Fibroblast of lung (primary cell): ENCODE measurements at regions not wholly inside any gene's neighbourhood (a gene's known extent, or its start where the extent isn't known, plus 50 kb on each side); places are given as distances from the start of the nearest gene placed in this dataset.

ENCODE experiments used
- DNase-seq, 2 donors: peaks; one replicate each; pipeline versions ENCODE4 v3.0.0 to v3.0.0-alpha.2; 2010; ENCODE audit warnings: low read depth in 2 of 2
- H2AFZ ChIP-seq: 2 replicates; pipeline ENCODE4 v1.5.1; 2012; ENCODE audit warnings: low read length, control low read depth, inconsistent platforms
- H3K27ac ChIP-seq: 2 replicates; pipeline ENCODE4 v1.5.1; 2011; ENCODE audit warnings: low read length, control low read depth; ENCODE audit not compliant: insufficient read depth
- H3K27me3 ChIP-seq: 2 replicates; pipeline ENCODE4 v1.5.1; 2011; ENCODE audit warnings: mild to moderate bottlenecking, low read length; ENCODE audit not compliant: control insufficient read depth, insufficient read depth
- H3K36me3 ChIP-seq: 2 replicates; pipeline ENCODE4 v1.5.1; 2011; ENCODE audit warnings: low read length; ENCODE audit not compliant: control insufficient read depth, insufficient read depth
- H3K4me1 ChIP-seq: 2 replicates; pipeline ENCODE4 v1.5.1; 2011; ENCODE audit warnings: low read length; ENCODE audit not compliant: control insufficient read depth, insufficient read depth; ENCODE audit errors: extremely low read depth
- H3K4me2 ChIP-seq: 2 replicates; pipeline ENCODE4 v1.5.1; 2011; ENCODE audit warnings: low read length, control low read depth; ENCODE audit not compliant: insufficient read depth; ENCODE audit errors: extremely low read depth
- H3K4me3 ChIP-seq, 4 experiments: fragments of 200-600 bp in 1 of 4; sonication (generic) in 1 of 4; replicated peaks in 1 of 4; 2 replicates each; pipeline ENCODE4 v1.5.1; 2011 to 2016; ENCODE audit warnings: low read length in 4 of 4, low read depth in 3 of 4, mild to moderate bottlenecking in 3 of 4, control low read depth in 2 of 4, inconsistent platforms in 1 of 4, mixed read lengths in 1 of 4; ENCODE audit not compliant: insufficient read depth in 1 of 4; ENCODE audit errors: control extremely low read depth in 1 of 4
- H3K79me2 ChIP-seq: 2 replicates; pipeline ENCODE4 v1.5.1; 2012; ENCODE audit warnings: mild to moderate bottlenecking, low read length, inconsistent platforms; ENCODE audit not compliant: control insufficient read depth, insufficient read depth
- H3K9ac ChIP-seq: 2 replicates; pipeline ENCODE4 v1.5.1; 2011; ENCODE audit warnings: mild to moderate bottlenecking, low read length, control low read depth; ENCODE audit not compliant: insufficient read depth
- H3K9me3 ChIP-seq: 2 replicates; pipeline ENCODE4 v1.5.1; 2012; ENCODE audit warnings: low read depth, low read length; ENCODE audit not compliant: control insufficient read depth, insufficient read depth
- H4K20me1 ChIP-seq: 2 replicates; pipeline ENCODE4 v1.5.1; 2011; ENCODE audit warnings: low read length; ENCODE audit not compliant: control insufficient read depth, insufficient read depth; ENCODE audit errors: extremely low read depth
- CTCF ChIP-seq, 2 donors: IDR thresholded peaks in 1 of 2; conservative IDR thresholded peaks in 1 of 2; 1 replicate in 1 of 2; 2 replicates in 1 of 2; pipeline ENCODE4 v1.5.1; 2011 to 2012; ENCODE audit warnings: low read length in 2 of 2, control low read depth in 1 of 2, inconsistent platforms in 1 of 2, low read depth in 1 of 2, mild to moderate bottlenecking in 1 of 2
- EZH2 ChIP-seq: IDR thresholded peaks from 2 replicates; pipeline ENCODE4 v1.5.1; 2012; ENCODE audit warnings: low read length, control low read depth, mild to moderate bottlenecking; ENCODE audit errors: missing control alignments

GRCh38 chr14:101347893-101348777 lies 213.2 kb upstream of the DIO3 start:
- Histone ChIP-seq H3K9ac (no peak overlapping the region), H3K27ac (no peak overlapping the region), H3K9me3 (no peaks in the 10 kb centered on the region), H3K4me2 (no peak overlapping the region), H3K4me1 (no peaks in the 10 kb centered on the region), H4K20me1 (no peaks in the 10 kb centered on the region), H3K27me3 (no peaks in the 10 kb centered on the region), H3K4me3 (no peak overlapping the region), H3K36me3 (no peaks in the 10 kb centered on the region), H2AFZ (no peak overlapping the region), H3K79me2 (no peaks in the 10 kb centered on the region)
- no peak for TF ChIP-seq EZH2
- no peak for TF ChIP-seq CTCF (conservative IDR thresholded peaks at IDR 0.05 in 1 of 2, IDR thresholded peaks at IDR 0.05 in 1 of 2; ENCODE audit: low read depth in 1 of 2, low read length in 2 of 2)
- no peak for DNase-seq

GRCh38 chr14:101349108-101349507 lies 212.2 kb upstream of the DIO3 start:
- no peak for TF ChIP-seq EZH2
- TF ChIP-seq CTCF (conservative IDR thresholded peaks at IDR 0.05 in 1 of 2, IDR thresholded peaks at IDR 0.05 in 1 of 2; ENCODE audit: low read depth in 1 of 2, low read length in 2 of 2) = no peak
- no peak for DNase-seq
- Histone ChIP-seq H3K9me3 (no peaks in the 10 kb centered on the region), H3K79me2 (no peaks in the 10 kb centered on the region), H4K20me1 (no peaks in the 10 kb centered on the region), H2AFZ (no peak overlapping the region), H3K4me3 (no peak overlapping the region), H3K27me3 (no peaks in the 10 kb centered on the region), H3K4me1 (no peaks in the 10 kb centered on the region), H3K27ac (no peak overlapping the region), H3K36me3 (no peaks in the 10 kb centered on the region), H3K4me2 (no peak overlapping the region), H3K9ac (no peak overlapping the region)

GRCh38 chr14:101350021-101350420 lies 211.3 kb upstream of the DIO3 start:
- H3K79me2 ChIP-seq = no peaks in the 10 kb centered on the region
- H3K9me3 ChIP-seq = no peaks in the 10 kb centered on the region
- H3K4me1 ChIP-seq = no peaks in the 10 kb centered on the region
- TF ChIP-seq EZH2 (no peak), CTCF (conservative IDR thresholded peaks at IDR 0.05 in 1 of 2, IDR thresholded peaks at IDR 0.05 in 1 of 2; ENCODE audit: low read depth in 1 of 2, low read length in 2 of 2) (no peak)
- H3K27ac ChIP-seq = no peak overlapping the region
- no peaks in the 10 kb centered on the region for H3K36me3 ChIP-seq
- no peak for DNase-seq
- H3K4me2 ChIP-seq = no peak overlapping the region
- no peak overlapping the region for H2AFZ ChIP-seq
- no peaks in the 10 kb centered on the region for H3K27me3 ChIP-seq
- no peaks in the 10 kb centered on the region for H4K20me1 ChIP-seq
- no peak overlapping the region for H3K9ac ChIP-seq
- H3K4me3 ChIP-seq = no peak overlapping the region
